Mesothelial cell of epicardium (in vitro differentiated cells): ENCODE measurements at regions not wholly inside any gene's neighbourhood (a gene's known extent, or its start where the extent isn't known, plus 50 kb on each side); places are given as distances from the start of the nearest gene placed in this dataset.
A peak's percentile ranks its signal among the peaks of the same experiment; 100 is the strongest.

Experiments used
- DNase-seq, 2 experiments: peaks; one replicate each; pipeline ENCODE4 v3.0.0; 2021; ENCODE audit warnings: low spot score in 2 of 2; ENCODE audit not compliant: unreplicated experiment in 2 of 2
- H3K27ac Mint-ChIP-seq: 2 replicates; pipeline ENCODE4 v1.8.0; 2021; ENCODE audit warnings: mixed read lengths
- H3K27me3 Mint-ChIP-seq: 2 replicates; pipeline ENCODE4 v1.8.0; 2021; ENCODE audit warnings: low read depth, mixed read lengths
- H3K36me3 Mint-ChIP-seq: 2 replicates; pipeline ENCODE4 v1.8.0; 2021; ENCODE audit warnings: mixed read lengths
- H3K4me1 Mint-ChIP-seq: 2 replicates; pipeline ENCODE4 v1.8.0; 2021; ENCODE audit warnings: mixed read lengths
- H3K4me3 Mint-ChIP-seq: 2 replicates; pipeline ENCODE4 v1.8.0; 2021; ENCODE audit warnings: mild to moderate bottlenecking, moderate library complexity, mixed read lengths
- H3K9me3 Mint-ChIP-seq: 2 replicates; pipeline ENCODE4 v1.8.0; 2021; ENCODE audit warnings: mixed read lengths
- TF ChIP-seq, protein P1 (sequence below): fragments of 200-600 bp; sonication (generic); IDR thresholded peaks from one replicate; pipeline ENCODE4 v1.5.0; 2021; ENCODE audit warnings: antibody characterized with exemption; ENCODE audit not compliant: unreplicated experiment

DNA sequence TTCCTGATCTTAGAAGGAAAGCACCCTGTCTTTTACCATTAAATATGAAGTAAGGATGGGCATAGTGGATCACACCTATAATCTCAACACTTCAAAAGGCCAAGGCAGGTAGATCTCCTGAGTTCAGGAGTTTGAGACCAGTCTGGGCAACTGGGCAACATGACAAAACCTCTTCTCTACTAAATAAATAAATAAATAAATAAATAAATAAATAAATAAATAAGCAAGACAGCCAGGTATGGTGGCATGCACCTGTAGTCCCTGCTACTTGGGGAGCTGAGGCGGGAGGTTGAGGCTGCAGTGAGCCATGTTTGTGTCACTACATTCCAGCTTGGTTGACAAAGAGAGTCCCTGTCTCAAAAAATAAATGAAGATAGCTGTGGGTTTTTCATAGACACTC is 313.1 kb downstream of the RPS24 start:
- H3K27me3 Mint-ChIP-seq: no peaks in the 10 kb centered on the region
- H3K27ac Mint-ChIP-seq: no peak overlapping the region
- H3K4me1 Mint-ChIP-seq: peaks cover 14% of the 10 kb centered on the region
- peaks cover 16% of the 10 kb centered on the region for H3K9me3 Mint-ChIP-seq
- no peak for DNase-seq
- no peak overlapping the region for H3K4me3 Mint-ChIP-seq
- TF ChIP-seq, protein P1, sequence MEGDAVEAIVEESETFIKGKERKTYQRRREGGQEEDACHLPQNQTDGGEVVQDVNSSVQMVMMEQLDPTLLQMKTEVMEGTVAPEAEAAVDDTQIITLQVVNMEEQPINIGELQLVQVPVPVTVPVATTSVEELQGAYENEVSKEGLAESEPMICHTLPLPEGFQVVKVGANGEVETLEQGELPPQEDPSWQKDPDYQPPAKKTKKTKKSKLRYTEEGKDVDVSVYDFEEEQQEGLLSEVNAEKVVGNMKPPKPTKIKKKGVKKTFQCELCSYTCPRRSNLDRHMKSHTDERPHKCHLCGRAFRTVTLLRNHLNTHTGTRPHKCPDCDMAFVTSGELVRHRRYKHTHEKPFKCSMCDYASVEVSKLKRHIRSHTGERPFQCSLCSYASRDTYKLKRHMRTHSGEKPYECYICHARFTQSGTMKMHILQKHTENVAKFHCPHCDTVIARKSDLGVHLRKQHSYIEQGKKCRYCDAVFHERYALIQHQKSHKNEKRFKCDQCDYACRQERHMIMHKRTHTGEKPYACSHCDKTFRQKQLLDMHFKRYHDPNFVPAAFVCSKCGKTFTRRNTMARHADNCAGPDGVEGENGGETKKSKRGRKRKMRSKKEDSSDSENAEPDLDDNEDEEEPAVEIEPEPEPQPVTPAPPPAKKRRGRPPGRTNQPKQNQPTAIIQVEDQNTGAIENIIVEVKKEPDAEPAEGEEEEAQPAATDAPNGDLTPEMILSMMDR: no peak
- peaks cover 9% of the 10 kb centered on the region for H3K36me3 Mint-ChIP-seq

GRCh38 chr10:78348411-78349164 is 314.9 kb downstream of the RPS24 start:
- Mint-ChIP-seq H3K36me3 (peaks cover 9% of the 10 kb centered on the region), H3K27me3 (no peaks in the 10 kb centered on the region), H3K4me1 (peaks cover 9% of the 10 kb centered on the region), H3K9me3 (peaks cover 16% of the 10 kb centered on the region), H3K4me3 (no peak overlapping the region), H3K27ac (no peak overlapping the region)
- TF ChIP-seq, protein P1: no peak
- peak in 1 of 2 experiments; percentile 30 for DNase-seq

DNA sequence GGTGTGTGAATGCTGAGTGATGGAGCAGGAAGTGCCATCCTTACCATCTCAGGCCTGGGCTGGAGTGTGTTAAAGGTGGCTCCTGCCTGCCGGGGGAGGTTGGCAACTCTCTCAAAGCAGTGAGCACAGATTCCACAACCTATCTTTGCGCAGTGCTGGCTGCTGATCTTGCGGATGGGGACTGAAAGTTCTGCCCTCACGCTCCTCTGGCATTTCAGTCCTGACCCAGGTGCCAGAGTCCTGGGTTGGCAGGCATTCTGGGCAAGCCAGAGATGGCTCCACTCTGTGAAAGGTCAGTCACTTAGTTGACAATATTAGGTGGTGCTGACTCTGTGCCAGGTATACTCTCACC is 315.5 kb downstream of the RPS24 start:
- H3K27me3 Mint-ChIP-seq: no peaks in the 10 kb centered on the region
- peak in 1 of 2 experiments; percentile 32 for DNase-seq

GRCh38 chr10:78349911-78350663 is 316.4 kb downstream of the RPS24 start:
- Mint-ChIP-seq H3K9me3 (peaks cover 16% of the 10 kb centered on the region), H3K27ac (no peak overlapping the region), H3K4me1 (peaks cover 18% of the 10 kb centered on the region), H3K27me3 (no peaks in the 10 kb centered on the region), H3K4me3 (no peak overlapping the region), H3K36me3 (peaks cover 9% of the 10 kb centered on the region)
- DNase-seq: no peak
- TF ChIP-seq, protein P1: no peak

More for the DNA sequence above, 315.5 kb downstream of the RPS24 start:
- TF ChIP-seq, protein P1: no peak
- H3K4me1 Mint-ChIP-seq: peaks cover 12% of the 10 kb centered on the region
- H3K36me3 Mint-ChIP-seq: peaks cover 9% of the 10 kb centered on the region
- peaks cover 16% of the 10 kb centered on the region for H3K9me3 Mint-ChIP-seq
- H3K27ac Mint-ChIP-seq: no peak overlapping the region
- no peak overlapping the region for H3K4me3 Mint-ChIP-seq

- Mint-ChIP-seq H3K4me1 (peaks cover 24% of the 10 kb centered on the region), H3K36me3 (peaks cover 5% of the 10 kb centered on the region), H3K4me3 (no peak overlapping the region), H3K27me3 (no peaks in the 10 kb centered on the region), H3K9me3 (peaks cover 11% of the 10 kb centered on the region), H3K27ac (no peak overlapping the region)
- DNase-seq: no peak
- TF ChIP-seq, protein P1: no peak
These were observed 317.6 kb downstream of the RPS24 start for GRCh38 chr10:78351283-78351682.
